GM12801 (cell line): ENCODE measurements at regions not wholly inside any gene's neighbourhood (a gene's known extent, or its start where the extent isn't known, plus 50 kb on each side); places are given as distances from the start of the nearest gene placed in this dataset.

ENCODE experiments used
- TF ChIP-seq, protein P1 (sequence below): IDR thresholded peaks from one replicate; pipeline ENCODE4 v1.5.1; 2011; ENCODE audit warnings: control low read depth; ENCODE audit not compliant: insufficient read length; ENCODE audit errors: extremely low read depth

DNA sequence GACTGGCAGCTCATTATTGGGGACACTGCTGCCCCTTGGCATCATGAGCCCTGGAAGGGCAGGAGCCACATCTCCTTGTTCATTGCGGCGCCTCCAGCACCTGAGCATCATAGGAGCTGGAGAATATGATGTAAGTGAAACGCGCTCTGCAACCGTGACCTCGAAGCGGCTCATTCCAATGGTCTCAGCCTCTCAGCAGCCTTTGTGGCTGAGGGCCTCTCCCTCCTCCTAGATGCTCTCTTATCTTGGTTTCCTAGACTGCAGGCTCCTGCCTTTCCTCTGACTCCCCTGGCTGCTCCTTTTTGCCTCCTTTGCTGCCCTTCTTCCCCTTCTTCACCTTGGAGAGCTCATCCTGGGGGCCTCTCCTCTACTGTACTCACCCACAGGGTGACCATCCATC, 83.6 kb upstream of the CASZ1 start:
- TF ChIP-seq, protein P1, sequence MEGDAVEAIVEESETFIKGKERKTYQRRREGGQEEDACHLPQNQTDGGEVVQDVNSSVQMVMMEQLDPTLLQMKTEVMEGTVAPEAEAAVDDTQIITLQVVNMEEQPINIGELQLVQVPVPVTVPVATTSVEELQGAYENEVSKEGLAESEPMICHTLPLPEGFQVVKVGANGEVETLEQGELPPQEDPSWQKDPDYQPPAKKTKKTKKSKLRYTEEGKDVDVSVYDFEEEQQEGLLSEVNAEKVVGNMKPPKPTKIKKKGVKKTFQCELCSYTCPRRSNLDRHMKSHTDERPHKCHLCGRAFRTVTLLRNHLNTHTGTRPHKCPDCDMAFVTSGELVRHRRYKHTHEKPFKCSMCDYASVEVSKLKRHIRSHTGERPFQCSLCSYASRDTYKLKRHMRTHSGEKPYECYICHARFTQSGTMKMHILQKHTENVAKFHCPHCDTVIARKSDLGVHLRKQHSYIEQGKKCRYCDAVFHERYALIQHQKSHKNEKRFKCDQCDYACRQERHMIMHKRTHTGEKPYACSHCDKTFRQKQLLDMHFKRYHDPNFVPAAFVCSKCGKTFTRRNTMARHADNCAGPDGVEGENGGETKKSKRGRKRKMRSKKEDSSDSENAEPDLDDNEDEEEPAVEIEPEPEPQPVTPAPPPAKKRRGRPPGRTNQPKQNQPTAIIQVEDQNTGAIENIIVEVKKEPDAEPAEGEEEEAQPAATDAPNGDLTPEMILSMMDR = no peak

- TF ChIP-seq, protein P1 = no peak
Measured at GRCh38 chr1:10881046-10881445, 84.6 kb upstream of the CASZ1 start.

GRCh38 chr1:10882069-10882468, 85.6 kb upstream of the CASZ1 start:
- TF ChIP-seq, protein P1 = no peak

DNA sequence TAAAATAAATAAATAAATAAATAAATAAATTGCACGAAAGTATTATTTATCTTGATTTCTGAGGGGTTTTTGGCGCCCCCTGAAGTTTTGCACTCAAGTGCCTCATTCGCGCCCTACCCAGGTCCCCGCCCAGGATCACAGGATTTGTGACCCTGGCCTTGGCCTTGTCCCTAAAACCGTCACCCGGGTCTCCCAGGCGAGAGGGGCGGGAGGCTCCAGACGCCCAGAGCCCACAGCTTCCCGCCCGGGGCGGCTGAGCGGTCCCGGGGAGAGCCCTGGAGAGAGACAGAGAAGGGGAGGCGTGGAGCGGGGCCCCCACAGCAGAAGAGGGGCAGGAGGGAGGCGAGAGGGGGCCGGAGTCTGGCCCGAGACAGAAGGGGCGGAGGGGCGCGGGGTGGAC, 91.8 kb upstream of the CASZ1 start:
- TF ChIP-seq, protein P1 = no peak

DNA sequence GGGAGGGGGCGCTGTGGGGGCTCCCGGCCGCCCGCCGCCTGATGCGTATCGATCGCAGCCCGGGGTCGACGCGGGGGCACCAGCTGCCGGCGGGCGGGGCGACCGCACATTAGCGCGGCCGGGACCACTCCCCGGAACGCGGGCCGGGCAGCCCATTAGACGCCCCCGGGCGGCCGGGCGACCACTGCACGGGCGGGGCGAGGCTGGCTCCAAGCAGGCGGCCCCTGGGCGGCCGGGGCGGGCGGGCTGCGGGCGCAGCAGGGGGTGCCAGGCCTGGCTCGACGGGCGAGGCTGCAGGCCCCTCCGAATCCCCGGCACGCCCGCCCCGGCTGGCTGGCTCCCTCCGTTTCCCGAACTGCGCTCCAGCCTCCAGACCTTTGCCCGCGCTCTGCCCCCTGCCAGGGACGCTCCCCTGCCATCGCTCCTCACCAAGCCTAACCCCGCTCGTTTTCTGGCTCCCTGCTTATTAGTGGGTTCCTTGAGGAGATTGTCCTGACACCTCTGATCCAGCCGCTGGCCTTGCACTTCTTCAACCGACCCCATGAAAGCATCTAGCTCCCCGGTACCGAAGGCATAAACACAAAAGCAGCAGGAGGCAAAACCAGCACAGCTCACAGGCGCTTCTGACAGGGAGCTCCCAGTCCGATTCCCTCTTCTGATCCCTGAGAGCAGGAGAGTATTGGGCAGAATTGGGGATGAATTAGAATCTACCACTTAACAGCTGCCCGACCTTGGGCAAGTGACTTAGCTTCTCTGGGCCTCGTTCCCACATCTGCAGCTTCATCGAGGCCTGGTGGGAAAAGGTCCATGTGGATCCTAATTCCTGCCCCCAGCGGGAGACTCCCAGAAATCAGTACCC, 92.6 kb upstream of the CASZ1 start:
- TF ChIP-seq, protein P1 = no peak

DNA sequence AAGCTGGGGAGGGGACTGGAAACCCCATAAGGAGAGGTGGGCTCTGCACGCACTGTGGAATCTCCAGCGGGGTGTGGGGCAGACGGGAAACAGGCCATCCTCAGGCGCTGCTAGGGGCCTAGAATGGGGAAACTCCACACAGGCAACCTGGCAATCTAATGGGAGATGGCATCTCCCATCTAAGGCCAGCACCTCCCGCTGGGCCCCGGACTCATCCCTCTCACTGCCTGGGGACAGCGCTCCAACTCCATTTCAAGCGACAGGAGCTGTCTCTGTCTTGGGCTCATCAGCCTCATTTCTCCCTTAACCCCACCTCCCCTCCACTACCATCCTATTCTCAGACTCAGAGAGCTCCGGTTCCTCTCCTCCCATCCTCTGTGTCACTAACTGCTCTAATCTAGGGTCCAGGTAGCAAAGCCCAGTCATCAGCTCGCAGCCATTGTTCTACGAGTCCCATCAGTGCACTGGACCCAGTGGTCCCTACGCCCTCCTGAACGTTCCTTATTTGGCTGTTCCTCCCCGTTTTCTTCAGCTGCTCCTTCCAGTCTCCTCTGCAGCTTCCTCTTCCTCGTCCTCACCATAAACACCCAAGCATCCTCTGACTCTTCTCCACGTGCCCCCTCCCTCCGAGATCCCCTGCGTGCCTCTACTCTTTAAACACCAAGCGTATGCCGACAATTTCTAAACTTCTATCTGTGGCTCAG, 93.4 kb upstream of the CASZ1 start:
- TF ChIP-seq, protein P1 = no peak

GRCh38 chr1:10890491-10891071, 94.1 kb upstream of the CASZ1 start:
- TF ChIP-seq, protein P1 = no peak
